Heart left ventricle (tissue), 16 donors: ENCODE measurements at regions not wholly inside any gene's neighbourhood (a gene's known extent, or its start where the extent isn't known, plus 50 kb on each side); places are given as distances from the start of the nearest gene placed in this dataset.
A peak's percentile ranks its signal among the peaks of the same experiment; 100 is the strongest.

Experiments
- ATAC-seq, 4 donors: fragments of 200-7000 bp; cut with Tn5 transposase; one replicate each; pipeline ENCODE4 v1.9.1; 2020 to 2022; ENCODE audit warnings: moderate library complexity in 4 of 4, mild to moderate bottlenecking in 3 of 4, moderate number of reproducible peaks in 1 of 4
- DNase-seq, 5 donors: peaks; one replicate each; pipeline ENCODE4 v3.0.0-alpha.2; 2020
- H3K27ac ChIP-seq, 12 donors: fragments of 200-600 bp; sonication (generic) in 4 of 12; one replicate each; pipeline versions ENCODE4 v1.5.0 to v1.8.0; 2016 to 2022; ENCODE audit warnings: mild to moderate bottlenecking in 2 of 12
- H3K27me3 ChIP-seq, 9 donors: fragments of 200-600 bp; sonication (generic) in 2 of 9; one replicate each; pipeline versions ENCODE4 v1.5.1 to v1.8.0; 2016 to 2022; ENCODE audit warnings: mild to moderate bottlenecking in 3 of 9
- H3K36me3 ChIP-seq, 9 donors: fragments of 200-600 bp; sonication (generic) in 2 of 9; one replicate each; pipeline versions ENCODE4 v1.5.0 to v1.8.0; 2018 to 2022; ENCODE audit warnings: mild to moderate bottlenecking in 2 of 9
- H3K4me1 ChIP-seq, 12 donors: fragments of 200-600 bp; sonication (generic) in 4 of 12; one replicate each; pipeline versions ENCODE4 v1.5.0 to v1.8.0; 2016 to 2022; ENCODE audit warnings: mild to moderate bottlenecking in 3 of 12
- H3K4me3 ChIP-seq, 12 donors: fragments of 200-600 bp; sonication (generic) in 4 of 12; one replicate each; pipeline versions ENCODE4 v1.5.0 to v1.8.0; 2017 to 2022; ENCODE audit warnings: mild to moderate bottlenecking in 9 of 12, moderate library complexity in 4 of 12
- H3K9me3 ChIP-seq, 12 donors: fragments of 200-600 bp; sonication (generic) in 4 of 12; one replicate each; pipeline versions ENCODE4 v1.5.0 to v1.8.0; 2016 to 2022; ENCODE audit warnings: mild to moderate bottlenecking in 1 of 12
- POLR2A ChIP-seq, 2 donors: fragments of 450-650 bp; IDR thresholded peaks; one replicate each; pipeline ENCODE4 v1.6.1; 2017; ENCODE audit warnings: antibody characterized with exemption in 2 of 2, mild to moderate bottlenecking in 2 of 2, moderate library complexity in 2 of 2
- WGBS, 4 donors: extraction: QIAGEN DNeasy Blood & Tissue Kit in 2 of 4; methylation state at CpG; one replicate each; pipeline versions ENCODE4 v1.1.5 to v1.1.7; 2013 to 2018; 5-methylcytosine and 5-hydroxymethylcytosine counted together
- intact Hi-C, 10 donors: fragments of 100-400 bp; cut with DNase I; formaldehyde crosslinking; loops; one replicate each; pipeline versions ENCODE4 v1.11.1 to v1.14.2; 2022
- TF ChIP-seq, protein P1 (sequence below), 12 donors: fragments of 200-600 bp; sonication (generic) in 4 of 12; IDR thresholded peaks; one replicate each; pipeline versions ENCODE4 v1.5.0 to v1.8.0; 2018 to 2022; ENCODE audit warnings: antibody characterized with exemption in 12 of 12, mild to moderate bottlenecking in 5 of 12
- donor health status: ischemic (EF 13 %, LVEDD 7.1; RV severe dilation, severe dysfunction).
- donor health status: healthy with polysubstance abuse.
- donor health status: DM: no; HTN: yes; CAD: no.
- donor health status: DM: no; HTN: no; CAD: no.
- donor health status: ischemic (EF 25% LVEDD 6.9; RV normal size, moderate dysfunction).
- donor health status: ischemic (EF 25% LVEDD 5.7; RV mildly dilated, moderate dysfunction).
- donor health status: healthy.
- donor health status: DM: yes; HTN: yes; CAD: no.
- donor health status: ischemic (EF 35%, LVEDD 5.7; RV mildly dilated, moderate dysfunction).
- donor health status: nonischemic (EF 11% LVEDD 7.7; RV severe dilation, severe dysfunction).
- donor health status: DM: yes; HTN: yes; CAD: no.
- donor health status: PGD.
- donor health status: ischemic (EF 29% LVEDD 5.4; RV normal size, mild dysfunction).
- donor health status: nonischemic (EF 23%, LVEDD 6.1; RV moderate dilation, normal function).

DNA sequence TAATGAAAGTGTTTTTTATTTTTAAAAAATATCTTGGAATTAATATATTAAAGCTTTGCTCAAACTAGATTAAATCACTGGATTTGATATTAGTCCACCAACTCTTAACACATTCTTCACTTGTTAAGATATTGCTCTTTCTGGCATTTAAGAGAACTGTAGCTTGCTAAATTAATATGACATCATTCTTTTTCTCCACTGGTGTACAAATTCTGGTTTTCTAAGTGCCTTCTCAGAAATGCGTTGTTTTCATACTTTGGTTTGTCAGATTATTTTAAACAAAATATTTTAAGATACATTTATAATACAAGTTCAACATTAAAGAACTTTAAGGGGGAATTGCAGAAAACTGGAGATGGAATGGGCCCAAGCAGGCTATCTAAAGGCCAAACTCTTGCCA, 87.6 kb upstream of the IFNE start:
- 83 to 86% (median 86%) methylated on average over 1 of the region's 1 CpG for WGBS, 4 donors
- no peaks in the 10 kb centered on the region for H3K9me3 ChIP-seq
- H3K36me3 ChIP-seq, result no peaks in the 10 kb centered on the region
- TF ChIP-seq POLR2A (IDR thresholded peaks at IDR 0.05), result no peak
- TF ChIP-seq, protein P1, sequence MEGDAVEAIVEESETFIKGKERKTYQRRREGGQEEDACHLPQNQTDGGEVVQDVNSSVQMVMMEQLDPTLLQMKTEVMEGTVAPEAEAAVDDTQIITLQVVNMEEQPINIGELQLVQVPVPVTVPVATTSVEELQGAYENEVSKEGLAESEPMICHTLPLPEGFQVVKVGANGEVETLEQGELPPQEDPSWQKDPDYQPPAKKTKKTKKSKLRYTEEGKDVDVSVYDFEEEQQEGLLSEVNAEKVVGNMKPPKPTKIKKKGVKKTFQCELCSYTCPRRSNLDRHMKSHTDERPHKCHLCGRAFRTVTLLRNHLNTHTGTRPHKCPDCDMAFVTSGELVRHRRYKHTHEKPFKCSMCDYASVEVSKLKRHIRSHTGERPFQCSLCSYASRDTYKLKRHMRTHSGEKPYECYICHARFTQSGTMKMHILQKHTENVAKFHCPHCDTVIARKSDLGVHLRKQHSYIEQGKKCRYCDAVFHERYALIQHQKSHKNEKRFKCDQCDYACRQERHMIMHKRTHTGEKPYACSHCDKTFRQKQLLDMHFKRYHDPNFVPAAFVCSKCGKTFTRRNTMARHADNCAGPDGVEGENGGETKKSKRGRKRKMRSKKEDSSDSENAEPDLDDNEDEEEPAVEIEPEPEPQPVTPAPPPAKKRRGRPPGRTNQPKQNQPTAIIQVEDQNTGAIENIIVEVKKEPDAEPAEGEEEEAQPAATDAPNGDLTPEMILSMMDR (IDR thresholded peaks at IDR 0.05), result no peak
- no peak overlapping the region for H3K27ac ChIP-seq
- peaks cover 0 to 53% (median 7%) of the 10 kb centered on the region in 9 donors for H3K27me3 ChIP-seq
- DNase-seq, result no peak
- no peak overlapping the region for H3K4me3 ChIP-seq
- no peak for ATAC-seq
- no peaks in the 10 kb centered on the region for H3K4me1 ChIP-seq
- intact Hi-C loops, result no loop called here

DNA sequence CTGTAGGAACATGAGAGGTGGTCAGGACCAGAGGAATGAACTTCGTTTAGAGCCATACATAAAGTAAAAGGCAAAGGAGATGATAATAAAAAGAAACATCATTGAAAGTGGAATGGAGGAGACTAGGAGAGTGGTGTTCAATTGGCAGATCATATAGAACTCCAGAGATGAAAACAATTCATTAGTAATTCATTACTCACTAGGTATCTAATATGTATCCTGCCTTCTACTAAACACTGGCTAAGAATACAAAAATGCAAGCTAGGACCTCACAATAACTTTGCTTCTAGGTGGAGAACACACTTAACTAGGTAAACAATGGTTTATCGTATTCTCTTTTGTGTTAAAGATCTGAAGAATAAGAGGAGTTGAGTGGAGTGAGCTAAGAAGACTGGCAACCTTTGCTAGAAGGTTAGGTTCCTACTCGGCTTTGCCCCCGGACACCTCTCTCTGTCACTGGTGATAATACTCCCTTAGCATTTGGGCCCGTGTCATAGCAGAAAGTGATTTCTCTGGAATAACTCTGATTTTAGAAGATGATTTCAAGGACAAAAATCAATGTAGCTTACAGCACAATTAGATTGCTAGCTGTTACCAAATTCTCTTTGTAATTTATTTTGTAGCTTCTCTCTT, 88.6 kb upstream of the IFNE start:
- H3K36me3 ChIP-seq, result no peaks in the 10 kb centered on the region
- 78 to 84% (median 82%) methylated on average over 5 of the region's 5 CpGs for WGBS, 4 donors
- no peaks in the 10 kb centered on the region for H3K9me3 ChIP-seq
- H3K4me1 ChIP-seq, result no peaks in the 10 kb centered on the region
- DNase-seq (no peak), ATAC-seq (no peak)
- no peak overlapping the region for H3K4me3 ChIP-seq
- intact Hi-C loops, result no loop called here
- H3K27me3 ChIP-seq, result peaks cover 0 to 43% (median 7%) of the 10 kb centered on the region in 9 donors
- H3K27ac ChIP-seq, result no peak overlapping the region
- no peak for TF ChIP-seq POLR2A (IDR thresholded peaks at IDR 0.05)
- TF ChIP-seq, protein P1 (IDR thresholded peaks at IDR 0.05), result no peak

DNA sequence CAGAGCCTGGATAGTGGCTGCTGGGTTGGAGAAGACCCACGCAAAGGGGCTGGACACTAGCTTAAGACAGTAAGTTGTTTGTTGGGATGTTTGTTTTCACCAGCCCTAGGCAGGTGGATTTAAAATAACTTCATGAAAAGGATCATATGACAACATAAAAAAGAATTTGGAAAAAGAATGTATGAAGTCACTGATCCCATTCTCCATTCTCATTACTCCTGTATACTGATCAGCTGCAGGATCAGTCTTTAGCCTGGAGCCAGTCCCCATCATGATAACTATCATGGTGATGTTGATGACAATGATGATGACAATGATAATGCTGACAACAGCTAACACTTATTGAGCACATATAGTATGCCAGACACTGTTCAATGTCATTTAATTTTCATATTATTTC, 92.1 kb upstream of the IFNE start:
- no peaks in the 10 kb centered on the region for H3K9me3 ChIP-seq
- H3K27ac ChIP-seq, result no peak overlapping the region
- WGBS, 4 donors, result 74 to 90% (median 78%) methylated on average over 1 of the region's 1 CpG
- TF ChIP-seq, protein P1 (IDR thresholded peaks at IDR 0.05), result no peak
- TF ChIP-seq POLR2A (IDR thresholded peaks at IDR 0.05), result no peak
- H3K4me1 ChIP-seq, result peaks cover 0 to 7% (median 0%) of the 10 kb centered on the region in 12 donors
- DNase-seq (no peak), ATAC-seq (no peak)
- H3K27me3 ChIP-seq, result peaks cover 0 to 12% (median 0%) of the 10 kb centered on the region in 9 donors
- no peak overlapping the region for H3K4me3 ChIP-seq
- intact Hi-C loops, result no loop called here
- no peaks in the 10 kb centered on the region for H3K36me3 ChIP-seq

DNA sequence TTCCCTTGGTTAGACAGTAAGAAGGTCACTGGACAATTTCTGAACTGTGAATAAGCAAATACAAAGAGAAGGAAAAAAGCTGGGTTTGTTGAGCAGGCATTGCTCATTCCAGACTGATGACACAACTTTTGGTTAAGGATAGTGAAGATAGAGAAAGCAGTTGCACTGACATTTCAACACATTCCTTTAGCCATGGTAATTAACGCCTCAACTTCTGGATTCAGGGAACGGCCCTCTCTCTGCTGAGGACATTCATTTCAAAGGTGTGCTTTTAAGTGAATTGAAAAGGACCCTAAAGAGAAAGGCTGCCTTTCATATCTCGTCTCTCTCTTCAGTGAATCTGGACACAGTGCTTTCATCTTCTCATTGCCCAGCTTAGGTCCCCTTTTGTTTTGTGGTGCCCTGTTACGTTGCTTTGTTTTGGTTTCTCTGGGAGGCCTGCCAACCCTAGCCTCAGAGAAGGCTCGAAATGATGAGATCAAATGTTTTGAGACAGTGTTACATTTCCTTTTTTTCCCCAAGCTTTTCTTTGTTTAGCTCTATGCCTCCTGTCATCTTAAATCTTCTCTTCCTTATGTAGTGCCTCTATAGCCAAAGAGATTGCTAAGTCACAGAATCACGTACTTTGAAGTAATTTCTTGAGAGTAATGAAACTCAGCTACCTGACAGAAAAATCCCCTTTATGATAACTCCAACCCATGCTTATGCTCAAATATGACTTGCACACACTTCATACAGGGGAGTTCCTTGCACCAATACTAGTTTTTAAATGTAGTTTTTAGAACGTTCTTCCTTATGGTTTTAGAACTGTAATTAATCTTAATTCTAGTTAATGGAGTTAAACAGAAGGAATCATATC, 94.4 kb upstream of the IFNE start:
- H3K27ac ChIP-seq, result peak overlapping the region in 1 of 12 donors; percentile 21
- peaks cover 0 to 7% (median 0%) of the 10 kb centered on the region in 12 donors for H3K4me1 ChIP-seq
- H3K36me3 ChIP-seq, result no peaks in the 10 kb centered on the region
- H3K27me3 ChIP-seq, result no peaks in the 10 kb centered on the region
- DNase-seq (no peak), ATAC-seq (peak in 3 of 4 donors; percentile 26 to 90 (median 48))
- intact Hi-C loops, result no loop called here
- peak overlapping the region in 3 of 12 donors; percentile 6 to 28 (median 27) for H3K4me3 ChIP-seq
- WGBS, 4 donors, result 30 to 48% (median 35%) methylated on average over 6 to 7 of the region's 7 CpGs
- TF ChIP-seq POLR2A (IDR thresholded peaks at IDR 0.05), result no peak
- TF ChIP-seq, protein P1 (IDR thresholded peaks at IDR 0.05), result no peak
- no peaks in the 10 kb centered on the region for H3K9me3 ChIP-seq
